ENCODE measurements at regions not wholly inside any gene's neighbourhood (a gene's known extent, or its start where the extent isn't known, plus 50 kb on each side); places are given as distances from the start of the nearest gene placed in this dataset.

DNA sequence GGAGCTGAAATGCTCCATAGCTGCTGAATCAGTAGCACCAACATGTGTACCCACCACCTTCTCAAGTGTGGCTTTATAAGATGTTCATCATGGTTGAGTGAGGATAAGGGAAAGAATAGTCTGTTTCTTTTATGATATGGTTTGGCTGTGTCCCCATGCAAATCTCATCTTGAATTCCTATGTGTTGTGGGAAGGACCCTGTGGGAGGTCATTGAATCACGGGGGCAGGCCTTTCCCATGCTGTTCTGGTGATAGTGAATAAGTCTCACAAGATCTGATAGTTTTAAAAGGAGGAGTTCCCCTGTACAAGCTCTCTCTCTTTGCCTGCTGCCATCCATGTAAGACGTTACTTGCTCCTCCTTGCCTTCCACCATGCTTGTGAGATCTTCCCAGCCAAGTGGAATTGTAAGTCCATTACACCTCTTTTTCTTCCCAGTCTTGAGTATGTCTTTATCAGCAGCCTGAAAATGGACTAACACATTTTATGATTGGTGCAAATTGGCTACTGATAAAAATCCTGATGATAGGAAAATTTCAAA is 799.9 kb downstream of the TNS3 start:
- no peaks in the 10 kb centered on the region for H3K79me2 ChIP-seq (ENCODE audit: insufficient read depth, low read length)
- H3K4me2 ChIP-seq (ENCODE audit: low read depth, low read length, poor library complexity, severe bottlenecking), result no peak overlapping the region
- H3K9me3 ChIP-seq (ENCODE audit: insufficient read depth, low read depth, low read length), result no peaks in the 10 kb centered on the region
- H3K4me1 ChIP-seq (ENCODE audit: insufficient read depth, low read length, poor library complexity, severe bottlenecking), result no peaks in the 10 kb centered on the region
- TF ChIP-seq CTCF (conservative IDR thresholded peaks at IDR 0.05; ENCODE audit: low read length), result no peak
- no peak for TF ChIP-seq EZH2phosphoT487 (IDR thresholded peaks at IDR 0.05; ENCODE audit: borderline replicate concordance)
- H3K9me2 ChIP-seq (replicated peaks; ENCODE audit: low read depth, low read length), result no peaks in the 10 kb centered on the region
- no peak overlapping the region for H3K9ac ChIP-seq (ENCODE audit: low read depth, low read length, poor library complexity, severe bottlenecking)
- no peak overlapping the region for H3K4me3 ChIP-seq (ENCODE audit: low read length, poor library complexity, severe bottlenecking)
- no peak overlapping the region for H2AFZ ChIP-seq (ENCODE audit: low read length)
- H4K20me1 ChIP-seq (ENCODE audit: insufficient read depth, low read length, poor library complexity, severe bottlenecking), result no peaks in the 10 kb centered on the region
- H3K27me3 ChIP-seq (ENCODE audit: insufficient read depth, low read length, poor library complexity, severe bottlenecking), result no peaks in the 10 kb centered on the region
- no peaks in the 10 kb centered on the region for H3K36me3 ChIP-seq (ENCODE audit: insufficient read depth, low read length)
- H3F3A ChIP-seq (ENCODE audit: low read depth), result no peaks in the 10 kb centered on the region

DNA sequence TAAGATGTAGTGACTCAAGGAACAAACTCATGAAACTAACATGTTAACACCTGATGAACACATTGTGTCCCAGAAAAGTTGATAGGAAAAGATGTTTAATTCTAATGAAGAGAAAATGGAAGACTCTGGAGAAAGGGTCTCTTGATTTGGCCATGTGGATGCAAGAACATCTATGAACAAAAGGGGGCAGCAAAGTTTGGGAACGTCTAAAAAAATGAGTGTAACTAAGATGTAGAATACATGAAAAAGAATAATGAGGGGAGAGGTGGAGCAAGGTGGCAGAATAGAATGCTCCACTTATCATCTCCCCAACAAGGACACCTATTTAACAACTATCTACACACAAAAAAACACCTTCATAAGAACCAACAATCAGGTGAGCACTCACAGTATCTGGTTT is 805.1 kb downstream of the TNS3 start:
- TF ChIP-seq CTCF (conservative IDR thresholded peaks at IDR 0.05; ENCODE audit: low read length) (peak; percentile 30), EZH2phosphoT487 (IDR thresholded peaks at IDR 0.05; ENCODE audit: borderline replicate concordance) (no peak)
- H3K9ac ChIP-seq (ENCODE audit: low read depth, low read length, poor library complexity, severe bottlenecking), result no peak overlapping the region
- H3K36me3 ChIP-seq (ENCODE audit: insufficient read depth, low read length), result no peaks in the 10 kb centered on the region
- no peaks in the 10 kb centered on the region for H3K27me3 ChIP-seq (ENCODE audit: insufficient read depth, low read length, poor library complexity, severe bottlenecking)
- no peaks in the 10 kb centered on the region for H3K9me3 ChIP-seq (ENCODE audit: insufficient read depth, low read depth, low read length)
- no peak overlapping the region for H2AFZ ChIP-seq (ENCODE audit: low read length)
- no peak overlapping the region for H3K4me3 ChIP-seq (ENCODE audit: low read length, poor library complexity, severe bottlenecking)
- H3F3A ChIP-seq (ENCODE audit: low read depth), result no peaks in the 10 kb centered on the region
- no peaks in the 10 kb centered on the region for H4K20me1 ChIP-seq (ENCODE audit: insufficient read depth, low read length, poor library complexity, severe bottlenecking)
- no peak overlapping the region for H3K4me2 ChIP-seq (ENCODE audit: low read depth, low read length, poor library complexity, severe bottlenecking)
- H3K9me2 ChIP-seq (replicated peaks; ENCODE audit: low read depth, low read length), result no peaks in the 10 kb centered on the region
- H3K4me1 ChIP-seq (ENCODE audit: insufficient read depth, low read length, poor library complexity, severe bottlenecking), result no peaks in the 10 kb centered on the region
- no peaks in the 10 kb centered on the region for H3K79me2 ChIP-seq (ENCODE audit: insufficient read depth, low read length)

GRCh38 chr7:46775776-46776175 is 806.1 kb downstream of the TNS3 start:
- TF ChIP-seq CTCF (conservative IDR thresholded peaks at IDR 0.05; ENCODE audit: low read length), result no peak
- no peak for TF ChIP-seq EZH2phosphoT487 (IDR thresholded peaks at IDR 0.05; ENCODE audit: borderline replicate concordance)
- Histone ChIP-seq H3K4me3 (ENCODE audit: low read length, poor library complexity, severe bottlenecking) (no peak overlapping the region), H3K9me3 (ENCODE audit: insufficient read depth, low read depth, low read length) (no peaks in the 10 kb centered on the region), H3K36me3 (ENCODE audit: insufficient read depth, low read length) (no peaks in the 10 kb centered on the region), H3K9ac (ENCODE audit: low read depth, low read length, poor library complexity, severe bottlenecking) (no peak overlapping the region), H3F3A (ENCODE audit: low read depth) (no peaks in the 10 kb centered on the region), H3K4me2 (ENCODE audit: low read depth, low read length, poor library complexity, severe bottlenecking) (no peak overlapping the region), H4K20me1 (ENCODE audit: insufficient read depth, low read length, poor library complexity, severe bottlenecking) (no peaks in the 10 kb centered on the region), H3K27me3 (ENCODE audit: insufficient read depth, low read length, poor library complexity, severe bottlenecking) (no peaks in the 10 kb centered on the region), H3K4me1 (ENCODE audit: insufficient read depth, low read length, poor library complexity, severe bottlenecking) (no peaks in the 10 kb centered on the region), H3K79me2 (ENCODE audit: insufficient read depth, low read length) (no peaks in the 10 kb centered on the region), H2AFZ (ENCODE audit: low read length) (no peak overlapping the region), H3K9me2 (replicated peaks; ENCODE audit: low read depth, low read length) (no peaks in the 10 kb centered on the region)
